ENCODE measurements at regions not wholly inside any gene's neighbourhood (a gene's known extent, or its start where the extent isn't known, plus 50 kb on each side); places are given as distances from the start of the nearest gene placed in this dataset.

DNA sequence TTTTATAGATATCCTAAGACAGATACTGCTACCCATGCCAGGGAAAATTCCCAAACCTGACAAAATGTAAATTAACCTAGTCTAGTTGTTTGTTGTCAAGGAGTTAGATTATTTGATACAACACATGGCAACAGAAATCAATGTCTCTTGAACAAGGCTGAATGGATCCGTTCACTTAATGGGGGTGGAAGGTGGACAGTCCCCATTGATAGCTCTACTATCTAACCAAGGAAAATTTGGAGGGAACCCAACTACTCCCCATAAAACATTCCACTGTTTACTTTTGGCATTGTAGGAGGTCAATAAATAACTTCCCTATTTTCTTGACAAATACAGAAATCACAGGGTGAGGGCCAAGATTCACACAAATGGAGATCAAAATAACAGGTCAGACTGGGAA, 117.9 kb upstream of the GRIA4 start:
- no peak for DNase-seq (ENCODE audit: low read depth)
- no peak overlapping the region for H3K4me3 ChIP-seq (ENCODE audit: low read length)
- TF ChIP-seq, protein P1, sequence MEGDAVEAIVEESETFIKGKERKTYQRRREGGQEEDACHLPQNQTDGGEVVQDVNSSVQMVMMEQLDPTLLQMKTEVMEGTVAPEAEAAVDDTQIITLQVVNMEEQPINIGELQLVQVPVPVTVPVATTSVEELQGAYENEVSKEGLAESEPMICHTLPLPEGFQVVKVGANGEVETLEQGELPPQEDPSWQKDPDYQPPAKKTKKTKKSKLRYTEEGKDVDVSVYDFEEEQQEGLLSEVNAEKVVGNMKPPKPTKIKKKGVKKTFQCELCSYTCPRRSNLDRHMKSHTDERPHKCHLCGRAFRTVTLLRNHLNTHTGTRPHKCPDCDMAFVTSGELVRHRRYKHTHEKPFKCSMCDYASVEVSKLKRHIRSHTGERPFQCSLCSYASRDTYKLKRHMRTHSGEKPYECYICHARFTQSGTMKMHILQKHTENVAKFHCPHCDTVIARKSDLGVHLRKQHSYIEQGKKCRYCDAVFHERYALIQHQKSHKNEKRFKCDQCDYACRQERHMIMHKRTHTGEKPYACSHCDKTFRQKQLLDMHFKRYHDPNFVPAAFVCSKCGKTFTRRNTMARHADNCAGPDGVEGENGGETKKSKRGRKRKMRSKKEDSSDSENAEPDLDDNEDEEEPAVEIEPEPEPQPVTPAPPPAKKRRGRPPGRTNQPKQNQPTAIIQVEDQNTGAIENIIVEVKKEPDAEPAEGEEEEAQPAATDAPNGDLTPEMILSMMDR (conservative IDR thresholded peaks at IDR 0.05; ENCODE audit: low read depth, low read length): no peak

DNA sequence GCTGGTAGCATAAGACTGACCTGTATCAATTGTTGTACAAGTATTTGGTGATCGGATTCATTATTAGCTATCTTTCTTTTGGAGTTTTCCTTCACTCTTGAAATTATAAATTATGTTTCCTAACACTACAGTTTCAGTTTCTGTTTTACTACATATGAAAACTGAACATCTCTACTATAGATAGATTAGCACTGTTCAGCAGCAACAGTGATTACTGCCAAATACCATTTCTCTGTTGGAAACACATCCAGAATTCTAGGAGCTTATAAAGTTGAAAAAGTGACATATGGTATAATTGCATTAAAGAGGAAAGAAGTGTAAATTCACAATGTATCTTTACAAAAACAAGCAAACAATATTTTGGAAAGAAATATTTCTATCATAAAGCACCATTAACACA, 118.5 kb upstream of the GRIA4 start:
- DNase-seq (ENCODE audit: low read depth): no peak
- TF ChIP-seq, protein P1 (conservative IDR thresholded peaks at IDR 0.05; ENCODE audit: low read depth, low read length): no peak
- no peak overlapping the region for H3K4me3 ChIP-seq (ENCODE audit: low read length)

DNA sequence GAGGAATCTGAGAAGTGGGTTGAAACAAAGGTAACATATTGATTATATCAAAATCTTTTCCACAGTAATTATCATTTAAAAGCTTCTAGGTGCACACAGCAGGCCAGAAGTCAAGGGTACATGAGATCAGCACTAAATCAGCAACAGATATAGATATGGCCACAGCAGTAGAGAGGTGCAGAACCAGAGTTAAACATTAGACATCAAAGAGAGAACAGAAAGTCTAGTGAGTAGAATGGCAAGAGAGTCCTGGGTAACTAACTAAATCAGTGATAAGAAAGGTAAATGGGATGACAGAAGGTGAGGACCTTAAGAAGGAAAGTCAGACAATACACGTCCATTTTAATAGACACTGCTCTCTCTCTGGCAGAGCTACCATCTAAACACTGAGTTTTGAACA, 119.5 kb upstream of the GRIA4 start:
- TF ChIP-seq, protein P1 (conservative IDR thresholded peaks at IDR 0.05; ENCODE audit: low read depth, low read length): no peak
- no peak overlapping the region for H3K4me3 ChIP-seq (ENCODE audit: low read length)
- no peak for DNase-seq (ENCODE audit: low read depth)

DNA sequence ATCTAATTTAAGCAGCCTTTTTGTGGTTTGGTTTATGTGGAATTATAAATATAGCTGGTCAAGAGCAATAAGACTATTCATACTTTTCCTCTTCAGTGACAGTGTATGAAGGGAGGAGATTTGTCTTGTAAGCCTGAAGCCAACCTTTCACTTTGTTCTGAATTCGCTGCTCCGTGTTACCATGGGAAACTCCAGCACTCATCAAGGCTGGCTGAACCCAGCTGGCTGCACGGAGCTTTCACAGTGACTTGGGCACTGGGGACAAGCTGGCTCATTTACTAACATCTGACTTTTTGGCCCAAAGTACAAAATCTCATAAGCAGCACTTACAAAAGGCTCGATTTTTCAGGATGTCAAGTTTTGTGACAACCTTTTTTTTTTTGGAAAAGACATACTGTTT, 120.4 kb upstream of the GRIA4 start:
- DNase-seq (ENCODE audit: low read depth): no peak
- TF ChIP-seq, protein P1 (conservative IDR thresholded peaks at IDR 0.05; ENCODE audit: low read depth, low read length): no peak
- no peak overlapping the region for H3K4me3 ChIP-seq (ENCODE audit: low read length)

DNA sequence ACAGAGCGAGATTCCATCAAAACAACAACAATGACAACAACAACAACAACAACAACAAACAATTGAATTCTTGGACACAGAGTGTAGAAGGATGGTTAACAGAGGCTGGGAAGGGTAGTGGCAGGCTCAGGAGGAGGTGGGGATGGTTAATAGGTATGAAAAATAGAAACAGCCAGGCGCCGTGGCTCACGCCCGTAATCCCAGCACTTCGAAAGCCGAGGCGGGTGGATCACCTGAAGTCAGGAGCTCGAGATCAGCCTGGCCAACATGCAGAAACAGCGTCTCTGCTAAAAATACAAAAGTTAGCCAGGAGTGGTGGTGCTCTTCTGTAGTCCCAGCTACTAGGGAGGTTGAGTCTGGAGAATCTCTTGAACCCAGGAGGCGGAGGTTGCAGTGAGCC, 122.9 kb upstream of the GRIA4 start:
- no peak for DNase-seq (ENCODE audit: low read depth)
- TF ChIP-seq, protein P1 (conservative IDR thresholded peaks at IDR 0.05; ENCODE audit: low read depth, low read length): no peak
- no peak overlapping the region for H3K4me3 ChIP-seq (ENCODE audit: low read length)

DNA sequence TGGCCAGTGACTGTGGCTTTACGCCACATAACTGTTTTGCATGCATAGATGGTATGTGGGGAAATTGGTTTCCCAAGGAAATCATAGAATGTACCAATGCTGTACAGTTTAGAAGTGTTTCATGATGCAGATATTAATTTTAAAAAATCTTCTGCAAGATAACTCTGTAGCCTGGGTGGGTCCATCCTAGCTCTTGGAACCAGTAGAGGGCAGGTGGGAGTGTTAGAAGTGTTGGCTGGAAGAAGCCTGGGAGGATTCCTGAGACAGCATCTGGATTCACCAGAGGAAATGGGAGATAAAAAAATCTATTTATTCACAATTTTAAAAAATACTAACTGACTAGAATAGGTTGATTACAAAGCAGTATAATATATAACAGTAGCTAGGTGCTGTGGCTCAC, 139.9 kb upstream of the GRIA4 start:
- no peak for DNase-seq (ENCODE audit: low read depth)
- H3K4me3 ChIP-seq (ENCODE audit: low read length): no peak overlapping the region
- TF ChIP-seq, protein P1 (conservative IDR thresholded peaks at IDR 0.05; ENCODE audit: low read depth, low read length): no peak

DNA sequence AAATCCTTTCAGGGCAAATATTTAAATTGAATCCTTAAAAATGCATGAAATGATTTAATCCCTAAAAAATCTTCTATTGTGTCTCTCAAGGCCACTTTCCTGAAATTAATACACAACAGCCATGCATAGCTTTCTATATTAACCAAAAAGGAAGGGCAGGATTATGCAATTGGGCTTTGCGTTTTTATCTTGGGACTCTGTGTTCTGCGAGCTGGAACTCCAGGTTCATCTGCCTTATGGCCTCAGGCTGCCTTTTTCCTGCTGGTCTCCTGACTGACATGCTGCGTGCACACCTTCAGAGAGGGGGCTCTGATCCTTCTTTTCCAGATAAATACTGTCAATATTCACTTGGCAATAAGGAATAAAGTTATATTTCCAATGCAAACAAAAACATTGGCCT, 141.7 kb upstream of the GRIA4 start:
- TF ChIP-seq, protein P1 (conservative IDR thresholded peaks at IDR 0.05; ENCODE audit: low read depth, low read length): no peak
- DNase-seq (ENCODE audit: low read depth): no peak
- no peak overlapping the region for H3K4me3 ChIP-seq (ENCODE audit: low read length)

All from retinal pigment epithelial cell (primary cell).